Endothelial cell (in vitro differentiated cells): ENCODE measurements at regions not wholly inside any gene's neighbourhood (a gene's known extent, or its start where the extent isn't known, plus 50 kb on each side); places are given as distances from the start of the nearest gene placed in this dataset.

Source experiments
- DNase-seq: peaks from one replicate; pipeline ENCODE4 v3.0.0; 2021; ENCODE audit warnings: low spot score
- H3K27ac Mint-ChIP-seq: one replicate; pipeline ENCODE4 v1.8.0; 2021; ENCODE audit warnings: mixed read lengths, inconsistent platforms; ENCODE audit not compliant: unreplicated experiment
- H3K27me3 Mint-ChIP-seq: one replicate; pipeline ENCODE4 v1.8.0; 2021; ENCODE audit warnings: mild to moderate bottlenecking, moderate library complexity, mixed read lengths, inconsistent platforms; ENCODE audit not compliant: unreplicated experiment
- H3K36me3 Mint-ChIP-seq: one replicate; pipeline ENCODE4 v1.8.0; 2021; ENCODE audit warnings: mild to moderate bottlenecking, low read depth, mixed read lengths, inconsistent platforms; ENCODE audit not compliant: unreplicated experiment
- H3K4me1 Mint-ChIP-seq: one replicate; pipeline ENCODE4 v1.8.0; 2021; ENCODE audit warnings: mild to moderate bottlenecking, mixed read lengths, inconsistent platforms; ENCODE audit not compliant: unreplicated experiment
- H3K4me3 Mint-ChIP-seq: one replicate; pipeline ENCODE4 v1.8.0; 2021; ENCODE audit warnings: mild to moderate bottlenecking, mixed read lengths, inconsistent platforms; ENCODE audit not compliant: unreplicated experiment
- H3K9me3 Mint-ChIP-seq: one replicate; pipeline ENCODE4 v1.8.0; 2021; ENCODE audit warnings: mixed read lengths, inconsistent platforms; ENCODE audit not compliant: unreplicated experiment
- TF ChIP-seq, protein P1 (sequence below): fragments of 200-600 bp; sonication (generic); IDR thresholded peaks from one replicate; pipeline ENCODE4 v1.5.0; 2021; ENCODE audit warnings: antibody characterized with exemption; ENCODE audit not compliant: unreplicated experiment

DNA sequence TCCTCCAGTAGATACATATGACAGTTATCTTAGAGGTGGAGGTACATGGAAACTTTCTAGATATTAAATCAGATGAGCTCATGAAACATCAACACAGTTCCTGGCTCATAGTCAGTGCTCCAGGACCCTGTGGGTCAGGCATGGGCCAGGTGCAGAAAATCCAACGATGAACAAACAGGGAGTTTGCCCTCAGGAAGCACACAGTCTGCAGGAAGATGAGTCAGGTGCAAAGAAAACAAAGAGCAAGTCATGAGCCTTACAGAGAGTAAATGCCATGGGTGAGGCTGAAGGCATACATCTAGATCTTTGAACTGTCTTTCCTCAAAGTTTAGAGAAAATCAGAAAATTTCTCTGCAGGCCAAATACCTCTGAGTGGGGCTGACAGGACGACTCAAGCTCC is 184.2 kb upstream of the TPM1 start:
- H3K27me3 Mint-ChIP-seq = peaks cover 2% of the 10 kb centered on the region
- H3K4me1 Mint-ChIP-seq = no peaks in the 10 kb centered on the region
- DNase-seq = no peak
- H3K4me3 Mint-ChIP-seq = no peak overlapping the region
- no peaks in the 10 kb centered on the region for H3K9me3 Mint-ChIP-seq
- H3K36me3 Mint-ChIP-seq = no peaks in the 10 kb centered on the region
- TF ChIP-seq, protein P1, sequence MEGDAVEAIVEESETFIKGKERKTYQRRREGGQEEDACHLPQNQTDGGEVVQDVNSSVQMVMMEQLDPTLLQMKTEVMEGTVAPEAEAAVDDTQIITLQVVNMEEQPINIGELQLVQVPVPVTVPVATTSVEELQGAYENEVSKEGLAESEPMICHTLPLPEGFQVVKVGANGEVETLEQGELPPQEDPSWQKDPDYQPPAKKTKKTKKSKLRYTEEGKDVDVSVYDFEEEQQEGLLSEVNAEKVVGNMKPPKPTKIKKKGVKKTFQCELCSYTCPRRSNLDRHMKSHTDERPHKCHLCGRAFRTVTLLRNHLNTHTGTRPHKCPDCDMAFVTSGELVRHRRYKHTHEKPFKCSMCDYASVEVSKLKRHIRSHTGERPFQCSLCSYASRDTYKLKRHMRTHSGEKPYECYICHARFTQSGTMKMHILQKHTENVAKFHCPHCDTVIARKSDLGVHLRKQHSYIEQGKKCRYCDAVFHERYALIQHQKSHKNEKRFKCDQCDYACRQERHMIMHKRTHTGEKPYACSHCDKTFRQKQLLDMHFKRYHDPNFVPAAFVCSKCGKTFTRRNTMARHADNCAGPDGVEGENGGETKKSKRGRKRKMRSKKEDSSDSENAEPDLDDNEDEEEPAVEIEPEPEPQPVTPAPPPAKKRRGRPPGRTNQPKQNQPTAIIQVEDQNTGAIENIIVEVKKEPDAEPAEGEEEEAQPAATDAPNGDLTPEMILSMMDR = no peak
- no peak overlapping the region for H3K27ac Mint-ChIP-seq

DNA sequence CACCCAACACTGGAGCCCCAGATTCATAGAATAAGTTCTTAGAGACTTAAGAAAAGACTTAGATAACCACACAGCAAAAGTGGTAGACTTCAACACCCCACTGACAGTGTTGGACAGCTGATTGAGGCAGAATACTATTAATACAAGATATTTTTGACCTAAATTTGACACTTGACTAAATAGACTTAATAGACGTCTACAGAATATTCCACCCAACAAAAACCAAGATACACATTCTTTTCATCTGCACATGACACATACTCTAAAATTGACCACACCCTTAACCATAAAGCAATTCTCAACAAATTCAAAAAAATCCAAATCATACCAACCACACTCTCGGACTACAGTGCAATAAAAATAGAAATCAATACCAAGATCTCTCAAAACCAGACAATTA is 179.8 kb upstream of the TPM1 start:
- Mint-ChIP-seq H3K27ac (no peak overlapping the region), H3K27me3 (peaks cover 2% of the 10 kb centered on the region), H3K4me1 (no peaks in the 10 kb centered on the region), H3K36me3 (no peaks in the 10 kb centered on the region), H3K9me3 (no peaks in the 10 kb centered on the region), H3K4me3 (no peak overlapping the region)
- no peak for DNase-seq
- TF ChIP-seq, protein P1 = no peak

DNA sequence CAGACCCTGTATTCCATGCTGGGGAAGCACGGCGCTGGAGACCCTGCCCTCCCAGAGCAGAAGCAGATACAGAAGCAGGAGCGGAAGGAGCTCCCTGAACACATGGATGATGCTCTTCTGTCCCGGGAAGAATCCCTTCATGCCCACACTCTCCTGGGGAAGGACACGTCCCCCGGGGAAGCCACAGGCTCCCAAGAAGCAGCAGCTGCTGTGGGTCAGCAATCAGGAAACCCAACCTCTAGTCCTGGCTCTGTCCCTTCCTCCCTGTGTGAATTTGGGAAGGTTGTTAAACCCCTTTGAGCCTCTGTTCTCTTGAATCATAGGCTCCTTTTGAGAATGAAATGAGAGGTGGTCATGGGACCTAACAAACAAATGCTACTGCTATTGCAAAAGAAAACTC is 176.2 kb upstream of the TPM1 start:
- no peak overlapping the region for H3K27ac Mint-ChIP-seq
- H3K4me1 Mint-ChIP-seq = no peaks in the 10 kb centered on the region
- peaks cover 2% of the 10 kb centered on the region for H3K27me3 Mint-ChIP-seq
- DNase-seq = no peak
- no peak overlapping the region for H3K4me3 Mint-ChIP-seq
- TF ChIP-seq, protein P1 = no peak
- H3K36me3 Mint-ChIP-seq = no peaks in the 10 kb centered on the region
- no peaks in the 10 kb centered on the region for H3K9me3 Mint-ChIP-seq

DNA sequence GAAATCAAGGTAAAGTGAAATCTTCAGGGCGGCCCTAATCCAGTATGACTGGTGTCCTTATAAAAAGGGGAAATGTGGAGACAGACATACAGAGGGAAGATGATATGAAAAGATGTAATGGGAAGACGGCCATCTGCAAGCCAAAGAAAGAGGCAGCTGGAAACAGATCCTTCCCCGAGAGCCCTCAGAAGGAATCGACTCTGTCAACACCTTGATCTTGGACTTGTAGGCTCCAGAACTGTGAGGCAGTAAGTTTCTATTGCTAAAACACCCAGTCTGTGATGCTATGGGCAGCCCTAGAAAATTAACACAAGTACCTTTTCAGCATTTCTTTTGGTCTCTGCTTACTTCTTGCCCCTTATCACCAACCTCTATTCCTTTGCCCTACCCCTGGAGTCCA is 174.7 kb upstream of the TPM1 start:
- H3K36me3 Mint-ChIP-seq = no peaks in the 10 kb centered on the region
- TF ChIP-seq, protein P1 = no peak
- no peak overlapping the region for H3K27ac Mint-ChIP-seq
- no peak overlapping the region for H3K4me3 Mint-ChIP-seq
- H3K4me1 Mint-ChIP-seq = no peaks in the 10 kb centered on the region
- no peak for DNase-seq
- H3K27me3 Mint-ChIP-seq = peaks cover under 1% of the 10 kb centered on the region
- no peaks in the 10 kb centered on the region for H3K9me3 Mint-ChIP-seq

DNA sequence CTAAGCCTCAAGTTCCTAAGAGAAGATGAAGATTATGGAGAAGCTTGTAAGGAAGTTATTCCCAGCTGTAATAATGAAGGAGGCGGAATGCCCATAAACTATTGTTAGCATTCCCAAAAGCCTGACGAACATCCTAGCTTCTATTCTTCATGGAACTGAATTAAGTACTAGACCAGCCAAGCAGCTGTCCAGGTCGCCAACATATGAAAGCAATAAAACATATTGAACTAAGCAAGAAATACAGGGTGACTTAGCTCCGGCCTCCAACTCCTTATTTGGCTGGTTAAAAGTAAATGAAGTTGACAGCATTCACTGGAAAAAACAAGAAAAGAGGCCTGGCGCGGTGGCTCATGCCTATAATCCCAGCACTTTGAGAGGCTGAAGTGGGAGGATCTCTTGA is 174.0 kb upstream of the TPM1 start:
- H3K27me3 Mint-ChIP-seq = no peaks in the 10 kb centered on the region
- DNase-seq = no peak
- H3K4me3 Mint-ChIP-seq = no peak overlapping the region
- H3K27ac Mint-ChIP-seq = no peak overlapping the region
- H3K4me1 Mint-ChIP-seq = no peaks in the 10 kb centered on the region
- H3K9me3 Mint-ChIP-seq = no peaks in the 10 kb centered on the region
- TF ChIP-seq, protein P1 = no peak
- H3K36me3 Mint-ChIP-seq = no peaks in the 10 kb centered on the region
